DMS 273 (cell line): ENCODE measurements at regions not wholly inside any gene's neighbourhood (a gene's known extent, or its start where the extent isn't known, plus 50 kb on each side); places are given as distances from the start of the nearest gene placed in this dataset.
"Not testable (repeated sequence)": the region's sequence is repeated elsewhere in the genome, so short reads cannot be mapped to it uniquely, and the experiment has no call there.

Experiments used
- DNase-seq: peaks from one replicate; lab custom pipeline; 2025; ENCODE audit not compliant: unreplicated experiment; lab: John Stamatoyannopoulos, UW

- DNase-seq: peak; percentile 79
Observed at GRCh38 chr2:145460112-145460511, 940.2 kb upstream of the ZEB2 start.

- peak; percentile 39 for DNase-seq
Observed at GRCh38 chr2:145431181-145431951, 911.4 kb upstream of the ZEB2 start.

DNA sequence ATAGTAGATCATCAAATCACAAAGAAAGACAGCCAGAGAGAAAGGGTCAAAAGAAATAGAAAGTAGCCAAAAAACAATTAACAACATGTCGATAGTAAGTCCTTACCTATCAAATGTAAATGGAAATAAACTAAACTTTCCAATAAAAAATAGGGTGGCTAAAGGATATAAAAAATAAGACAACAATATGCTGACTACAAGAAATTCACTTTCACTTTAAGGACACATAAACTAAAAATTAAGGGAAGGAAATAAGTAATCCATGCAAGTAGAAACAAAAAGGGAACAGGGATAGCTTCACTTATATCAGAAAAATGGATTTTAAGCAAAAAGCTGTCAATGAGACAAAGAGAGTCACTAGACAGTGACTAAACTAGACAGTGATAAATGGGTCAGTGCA is 903.9 kb upstream of the ZEB2 start:
- DNase-seq: no peak

- DNase-seq: no peak
Observed at GRCh38 chr2:145422576-145422975, 902.7 kb upstream of the ZEB2 start.

DNA sequence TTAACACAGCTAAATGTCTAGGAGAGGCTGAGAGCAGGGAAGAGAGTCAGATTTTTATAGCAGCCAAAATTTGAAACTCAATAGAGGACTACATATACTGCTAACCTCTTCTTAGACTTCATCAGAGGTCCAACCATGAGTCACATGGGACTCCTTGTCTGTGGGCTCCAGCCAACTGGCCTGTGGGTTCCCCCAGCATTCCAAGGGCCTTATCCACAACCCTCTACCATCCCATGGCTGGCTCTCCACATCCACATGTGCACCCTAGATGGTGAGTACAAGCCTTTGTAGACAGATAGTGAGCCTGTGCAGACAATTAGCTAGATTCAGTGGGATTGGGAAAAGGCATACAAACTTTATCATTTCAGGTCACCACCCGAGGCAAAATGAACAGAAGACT is 901.9 kb upstream of the ZEB2 start:
- DNase-seq: no peak

- no peak for DNase-seq
Observed at GRCh38 chr2:145416640-145417039, 896.7 kb upstream of the ZEB2 start.

- DNase-seq: no peak
Observed at GRCh38 chr2:145415151-145415550, 895.2 kb upstream of the ZEB2 start.

GRCh38 chr2:145413261-145414030 is 893.5 kb upstream of the ZEB2 start:
- DNase-seq: peak; percentile 2

GRCh38 chr2:145412155-145412554 is 892.2 kb upstream of the ZEB2 start:
- DNase-seq: no peak

DNA sequence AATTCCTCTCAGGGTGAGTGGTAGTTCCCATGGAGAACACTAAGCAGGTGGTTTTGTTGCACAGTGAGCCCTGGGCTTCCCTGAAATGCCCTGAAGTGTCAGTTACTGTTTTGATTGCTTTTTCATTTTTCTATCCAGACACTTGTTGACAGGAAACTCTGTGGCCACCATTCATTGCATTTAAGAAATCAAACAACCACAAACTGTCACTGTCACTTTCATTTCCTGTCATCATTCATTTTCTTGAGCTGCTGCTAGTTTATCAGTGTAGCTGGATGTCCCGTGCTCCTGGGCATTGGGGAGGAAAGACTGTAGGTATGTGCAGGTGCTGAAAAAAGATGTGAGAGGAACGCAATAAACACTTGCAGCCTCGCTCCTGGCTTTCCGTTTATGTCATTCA is 891.6 kb upstream of the ZEB2 start:
- no peak for DNase-seq

GRCh38 chr2:145410086-145410485 is 890.2 kb upstream of the ZEB2 start:
- no peak for DNase-seq

DNA sequence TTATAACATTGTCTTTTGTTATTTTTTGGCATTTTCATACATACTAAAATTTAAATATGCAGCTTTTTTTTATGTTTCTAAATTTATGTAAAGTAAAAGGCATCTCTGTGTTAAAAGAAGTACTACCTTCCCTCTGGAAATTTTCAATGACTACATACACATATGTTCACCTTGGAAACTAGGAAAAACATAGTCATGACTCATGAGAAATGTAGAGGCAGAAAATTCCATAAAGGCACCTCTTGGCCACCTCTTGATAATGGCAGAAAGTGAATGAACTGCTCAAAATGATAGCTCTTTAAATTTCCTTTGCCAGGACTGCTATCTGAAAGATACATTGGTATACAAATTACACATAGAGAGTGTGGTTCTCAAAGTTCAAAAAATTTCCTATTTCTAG is 889.1 kb upstream of the ZEB2 start:
- DNase-seq: no peak

DNA sequence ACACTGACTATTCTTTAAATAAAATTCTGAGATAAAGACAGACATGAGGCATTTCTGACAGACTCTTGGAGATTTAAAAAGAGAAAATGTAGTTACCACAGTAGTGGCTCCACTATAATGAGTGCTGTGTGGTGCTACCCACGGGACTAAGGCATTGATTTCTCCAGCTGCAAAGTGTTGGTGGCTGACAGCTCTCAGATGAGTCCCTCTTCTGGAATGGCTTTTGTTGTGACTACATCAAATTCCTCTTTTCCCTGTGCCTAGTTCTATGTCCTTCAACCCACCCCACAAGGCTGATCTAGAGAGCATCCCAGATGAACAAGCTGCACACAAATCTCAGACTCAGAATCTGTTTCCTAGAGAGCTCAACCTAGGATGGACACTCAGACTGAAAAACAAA is 884.8 kb upstream of the ZEB2 start:
- no peak for DNase-seq

- no peak for DNase-seq
Observed at GRCh38 chr2:145402706-145403277, 882.9 kb upstream of the ZEB2 start.

- DNase-seq: no peak
Observed at GRCh38 chr2:145399131-145399530, 879.2 kb upstream of the ZEB2 start.

- no peak for DNase-seq
Observed at GRCh38 chr2:145394181-145394580, 874.3 kb upstream of the ZEB2 start.

DNA sequence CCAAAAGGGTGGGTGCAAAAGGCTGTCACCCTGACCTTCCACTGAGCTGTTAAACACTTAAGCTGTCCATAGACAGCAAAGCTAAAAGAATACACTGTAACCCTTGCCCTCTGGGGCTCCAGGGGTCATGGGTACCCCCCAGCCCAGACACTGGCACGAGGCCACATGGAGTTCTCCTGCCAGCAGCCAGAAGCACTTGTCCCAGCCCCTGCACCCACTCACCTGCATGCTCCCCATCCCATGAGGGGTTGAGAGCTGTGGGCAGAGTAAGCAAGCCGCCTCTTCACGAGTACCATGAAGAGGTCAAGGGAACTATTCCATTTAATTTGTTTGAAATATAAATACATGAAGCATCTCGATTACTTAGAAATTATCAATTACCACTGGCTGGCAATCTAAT is 867.1 kb upstream of the ZEB2 start:
- DNase-seq: no peak

- DNase-seq: no peak
Observed at GRCh38 chr2:145383961-145384360, 864.0 kb upstream of the ZEB2 start.

- DNase-seq: peak; percentile 70
Observed at GRCh38 chr2:145380436-145381017, 860.6 kb upstream of the ZEB2 start.

- DNase-seq: no peak
Observed at GRCh38 chr2:145379934-145380333, 860.0 kb upstream of the ZEB2 start.

GRCh38 chr2:145374165-145374564 is 854.2 kb upstream of the ZEB2 start:
- no peak for DNase-seq

- not testable (repeated sequence) for DNase-seq
Observed at GRCh38 chr2:145367334-145367733, 847.4 kb upstream of the ZEB2 start.
